Activated T-cell treated with anti-CD3 and anti-CD28 coated beads for 48 hours (primary cell): ENCODE measurements at regions not wholly inside any gene's neighbourhood (a gene's known extent, or its start where the extent isn't known, plus 50 kb on each side); places are given as distances from the start of the nearest gene placed in this dataset.
"Not testable (repeated sequence)": the region's sequence is repeated elsewhere in the genome, so short reads cannot be mapped to it uniquely, and the experiment has no call there.

Source experiments
- DNase-seq: peaks from one replicate; pipeline ENCODE4 v3.0.0-alpha.2; 2020; ENCODE audit warnings: low read depth

DNA sequence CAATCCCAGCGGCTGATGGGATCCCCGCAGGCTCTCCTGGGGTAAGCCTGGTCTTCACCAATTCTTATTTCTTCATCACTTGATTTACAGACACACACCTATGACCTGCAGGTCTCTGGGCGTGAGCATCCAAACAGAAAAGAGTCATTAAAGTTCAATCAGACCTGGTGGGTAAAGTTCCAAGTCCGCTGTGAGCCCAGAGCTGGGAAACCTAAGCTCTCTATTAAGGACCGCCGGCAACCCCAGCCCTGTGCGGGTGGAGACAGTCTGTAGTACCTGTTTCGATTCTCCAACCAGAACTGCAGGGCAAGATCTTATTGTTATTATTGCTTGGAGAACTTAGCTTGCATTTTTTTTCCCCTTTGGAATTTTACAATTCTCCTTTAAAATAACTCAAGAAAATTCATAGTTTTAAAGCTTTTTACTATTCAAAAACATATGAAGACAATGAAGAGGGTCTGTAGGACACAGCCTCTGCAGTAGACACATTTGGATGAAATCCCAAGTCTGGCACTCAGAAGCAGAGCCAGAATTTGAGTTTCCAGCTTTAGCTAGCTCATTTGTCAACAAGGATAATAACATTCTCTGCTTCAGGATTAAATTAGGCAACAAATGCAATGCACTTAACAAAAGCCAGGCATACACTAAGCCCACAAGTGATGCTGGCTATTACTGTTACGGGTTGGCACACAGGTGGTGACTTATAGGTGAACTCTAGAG, 376.4 kb downstream of the INSIG2 start:
- DNase-seq, result no peak

DNA sequence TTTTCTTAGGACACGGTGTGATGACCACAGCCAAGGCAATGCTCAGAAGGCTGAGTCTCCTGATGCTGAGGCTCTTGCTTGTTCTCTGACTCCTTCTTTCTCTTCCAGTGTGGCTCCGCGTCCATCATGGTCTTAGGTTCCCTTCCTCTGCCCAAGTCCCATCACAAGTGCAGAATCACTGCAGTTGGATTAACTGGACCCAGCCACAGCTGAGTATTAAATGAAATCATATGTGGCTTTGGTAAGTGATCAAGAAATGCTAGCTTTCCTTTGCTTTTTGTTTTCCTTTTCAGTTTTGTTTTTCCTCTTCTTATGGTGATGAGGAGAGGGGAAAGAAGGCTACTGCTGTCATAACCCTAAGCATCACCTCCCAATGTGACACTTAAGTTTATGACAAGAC, 375.8 kb downstream of the INSIG2 start:
- DNase-seq, result no peak

DNA sequence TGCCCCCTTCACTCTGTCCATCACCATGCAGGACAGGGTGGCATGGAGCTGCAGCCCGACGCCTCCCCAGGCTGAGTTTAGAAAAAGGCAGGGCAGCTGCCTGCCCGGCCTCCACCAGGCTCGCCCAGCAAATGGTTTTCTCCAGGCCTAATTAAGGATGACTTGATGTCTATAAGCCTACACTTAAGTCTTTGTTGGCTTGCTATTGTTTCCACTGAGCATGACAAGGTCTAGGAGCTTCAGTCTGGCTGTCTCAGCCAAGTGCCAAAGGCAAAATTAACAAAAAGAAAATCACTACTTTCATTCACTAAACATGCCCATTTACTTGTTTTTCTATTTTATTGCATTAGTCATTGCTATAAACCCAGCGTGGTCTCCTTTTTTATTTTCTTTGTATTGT, 372.2 kb downstream of the INSIG2 start:
- no peak for DNase-seq

DNA sequence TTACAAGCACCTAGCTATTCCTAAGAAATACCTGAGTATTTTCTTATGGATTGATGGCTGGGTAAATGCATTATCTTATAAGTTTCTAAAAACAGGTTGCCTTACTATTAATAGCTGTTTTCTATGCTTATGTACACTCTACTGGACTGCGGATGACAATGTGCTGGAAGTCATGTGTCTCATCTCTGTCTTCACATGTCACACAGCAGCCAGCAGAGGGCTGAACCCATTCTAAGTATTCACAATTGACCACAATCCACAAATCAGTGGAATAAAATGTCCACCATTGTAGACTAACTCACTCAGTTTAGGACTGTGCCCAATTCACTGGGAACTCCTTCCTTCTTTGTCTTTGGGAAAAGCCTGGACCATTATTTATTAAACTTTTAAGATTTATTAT, 371.2 kb downstream of the INSIG2 start:
- no peak for DNase-seq

DNA sequence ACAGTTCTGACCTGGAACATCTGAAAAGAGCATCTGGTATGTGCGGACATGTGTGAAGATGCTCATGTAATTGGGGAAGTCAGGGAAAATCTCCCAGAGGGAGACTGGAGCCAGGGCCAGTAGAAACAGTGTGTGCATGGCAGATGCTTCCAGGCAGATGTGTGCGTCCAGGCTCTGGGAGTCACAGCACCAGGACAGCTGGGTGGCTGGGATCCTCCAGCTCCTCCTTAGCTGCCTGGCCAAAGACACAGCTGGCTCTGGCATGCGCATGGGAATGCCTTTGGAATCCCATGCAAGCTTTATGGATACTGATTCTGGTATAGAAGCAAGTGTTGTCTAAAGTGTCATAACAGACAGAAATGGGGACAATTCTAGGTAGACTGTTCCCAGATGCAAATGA, 369.7 kb downstream of the INSIG2 start:
- no peak for DNase-seq

DNA sequence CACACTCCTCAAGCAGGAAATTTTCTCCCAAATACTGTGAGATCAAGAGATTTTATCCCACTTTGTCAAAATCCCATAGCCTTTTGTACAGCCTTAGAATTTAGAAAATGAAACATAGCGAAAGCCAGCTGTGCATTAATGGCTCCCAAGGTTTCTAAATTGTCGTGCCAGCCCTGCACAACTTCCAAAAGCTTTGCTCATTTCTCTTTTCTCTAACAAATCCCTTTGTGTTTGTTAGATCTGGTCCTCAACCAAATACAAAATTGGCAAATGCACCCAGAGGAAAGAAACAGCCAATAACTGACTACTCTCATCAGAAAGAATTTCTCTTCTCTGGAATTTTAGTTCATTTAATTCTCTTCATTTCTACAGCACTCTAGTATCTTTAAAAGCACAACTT, 361.1 kb downstream of the INSIG2 start:
- DNase-seq, result no peak

DNA sequence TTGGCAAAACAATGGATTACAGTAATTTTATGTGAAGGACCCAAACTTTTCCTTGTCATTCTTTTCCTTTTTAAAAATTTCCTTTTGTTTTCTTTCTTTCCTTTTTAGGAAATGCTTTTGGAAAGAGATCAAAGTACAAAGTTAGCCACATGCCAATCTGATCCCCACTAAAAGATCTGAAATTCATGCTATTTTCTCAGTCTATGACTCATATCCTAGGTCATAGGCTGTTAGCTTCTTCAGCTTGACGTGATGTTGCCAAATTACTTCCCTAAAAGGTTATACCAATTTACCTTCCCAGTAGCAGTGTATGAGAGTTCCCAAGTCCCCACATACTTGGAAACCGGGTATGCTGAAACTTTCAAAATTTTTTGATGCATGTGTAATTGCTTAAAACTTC, 355.3 kb downstream of the INSIG2 start:
- DNase-seq, result no peak

DNA sequence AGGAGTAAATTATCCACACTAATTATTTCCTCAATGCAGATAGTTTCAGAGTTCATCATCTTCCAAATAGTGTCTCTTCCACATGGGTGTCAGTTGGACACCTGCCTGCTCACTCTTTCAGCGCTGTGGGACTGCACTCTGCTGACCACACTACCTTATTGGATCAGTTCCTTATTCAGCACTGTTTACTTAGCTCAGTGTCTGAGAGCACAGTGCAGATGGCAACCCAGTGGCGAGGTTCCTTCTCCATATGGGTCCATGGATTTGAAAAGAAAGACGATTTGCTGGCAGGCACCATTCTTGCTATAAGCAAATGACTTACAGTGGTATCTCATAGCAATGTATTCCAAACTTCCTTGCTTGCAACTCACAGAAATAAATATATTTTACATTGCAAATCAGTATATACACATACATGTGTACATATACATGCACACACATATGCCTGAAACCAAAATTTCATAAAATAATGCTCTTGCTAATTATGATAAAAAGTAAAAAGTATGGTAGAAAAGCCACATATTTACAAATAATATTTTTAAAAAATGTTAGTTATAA, 354.8 kb downstream of the INSIG2 start:
- no peak for DNase-seq

DNA sequence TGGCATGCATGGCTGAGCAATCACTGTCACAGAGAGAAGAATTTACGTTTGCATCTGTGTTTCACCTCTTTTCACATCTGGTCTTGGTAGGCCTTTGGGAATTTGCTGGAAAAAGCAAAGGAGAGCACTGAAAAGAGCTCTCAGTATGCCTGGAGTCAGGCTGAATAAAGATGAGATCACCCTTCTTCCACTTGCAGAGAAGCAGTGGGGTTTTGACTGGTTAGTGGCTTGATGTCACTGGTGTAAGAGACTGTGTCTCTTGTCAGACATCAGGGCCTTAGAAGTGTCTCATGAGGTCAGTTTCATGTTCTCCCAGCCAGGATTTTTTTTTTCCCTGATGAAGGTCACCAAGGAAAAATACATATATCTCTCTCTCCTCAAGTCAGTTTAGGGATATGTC, 353.8 kb downstream of the INSIG2 start:
- no peak for DNase-seq

DNA sequence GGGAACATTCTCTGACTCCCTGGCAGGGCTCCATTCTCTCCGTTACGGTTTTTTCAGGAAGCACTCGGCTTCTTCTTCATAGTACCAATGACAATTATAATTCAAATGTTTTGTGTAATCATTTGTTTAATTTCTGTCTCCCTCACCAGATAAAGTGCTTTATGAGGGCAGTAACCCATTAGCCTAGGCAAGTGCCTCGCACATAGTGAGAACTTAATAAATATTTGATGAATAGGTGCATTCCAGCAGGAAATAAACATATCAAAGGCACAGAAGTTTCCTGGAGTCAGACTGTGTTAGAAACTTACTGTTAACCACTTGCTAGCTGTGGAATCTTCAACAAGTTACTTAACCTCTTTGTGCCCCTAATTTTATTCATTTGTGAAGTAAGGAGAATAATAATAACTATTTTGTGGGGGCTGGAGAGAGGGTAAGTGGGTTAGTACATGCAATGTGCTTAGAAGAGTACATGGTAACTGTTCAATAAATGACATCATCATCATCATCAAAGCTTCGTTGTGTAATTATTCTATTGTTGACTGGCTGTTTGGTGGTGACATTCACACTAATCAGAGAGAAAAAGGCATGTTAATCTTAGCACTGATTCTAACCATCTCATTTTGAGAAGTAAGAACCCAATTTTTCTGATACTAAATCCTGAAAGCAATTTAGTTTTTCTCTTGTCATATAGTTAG, 352.3 kb downstream of the INSIG2 start:
- DNase-seq, result no peak

DNA sequence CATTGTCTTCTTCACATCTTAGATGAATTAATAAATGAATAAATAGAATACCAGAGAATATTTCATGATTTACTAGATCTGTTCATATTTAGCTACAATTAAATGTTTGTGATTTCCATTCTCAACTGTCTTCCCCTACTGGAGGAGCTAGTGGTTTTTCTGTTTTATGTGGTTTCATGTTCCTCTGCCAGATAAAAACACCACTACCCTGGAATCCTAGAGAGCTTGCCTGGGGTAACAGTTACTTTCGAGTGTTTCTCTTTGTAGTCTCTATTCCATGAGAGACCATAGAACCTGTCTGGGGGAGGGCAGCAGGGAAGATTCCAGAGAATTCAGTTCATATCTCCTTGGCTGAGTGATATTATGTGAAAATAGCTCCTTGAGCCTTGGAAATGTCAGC, 349.2 kb downstream of the INSIG2 start:
- no peak for DNase-seq

DNA sequence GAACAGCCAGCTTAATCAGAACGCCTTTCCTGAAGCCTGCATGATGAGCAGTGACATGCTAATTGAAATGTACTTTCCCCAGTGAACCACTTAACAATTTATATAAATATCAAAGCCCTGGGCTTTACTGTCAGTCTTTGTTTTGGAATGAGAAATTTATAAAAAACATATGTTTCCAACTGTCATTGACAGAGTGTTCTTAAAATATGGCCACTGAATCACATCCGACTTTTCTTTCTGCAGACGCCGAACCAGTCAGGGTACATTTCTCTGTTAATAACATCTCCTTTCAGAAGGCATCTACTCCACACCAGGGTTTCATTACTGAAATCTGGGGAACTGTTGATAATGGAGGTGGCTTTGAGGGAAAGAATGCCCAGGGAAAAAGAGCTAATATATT, 343.7 kb downstream of the INSIG2 start:
- no peak for DNase-seq

DNA sequence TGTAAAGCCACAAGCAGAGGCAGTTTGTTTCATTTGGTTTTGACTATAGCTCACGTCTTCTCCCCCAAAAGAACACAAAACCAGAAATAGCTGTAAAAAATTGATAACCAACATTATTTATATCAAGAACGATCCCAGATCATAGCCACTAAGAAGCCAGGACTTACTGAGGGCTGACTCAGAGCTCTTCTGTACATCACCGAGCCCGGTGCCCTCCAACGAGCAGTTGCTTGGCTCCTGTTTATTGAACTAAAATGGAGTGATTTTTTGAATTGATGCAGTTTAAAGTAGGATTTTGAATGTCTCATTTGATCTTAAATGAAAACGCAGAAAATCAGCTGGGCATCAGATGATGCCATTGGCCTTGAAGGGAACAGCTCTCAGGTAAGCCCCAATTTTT, 343.3 kb downstream of the INSIG2 start:
- no peak for DNase-seq

DNA sequence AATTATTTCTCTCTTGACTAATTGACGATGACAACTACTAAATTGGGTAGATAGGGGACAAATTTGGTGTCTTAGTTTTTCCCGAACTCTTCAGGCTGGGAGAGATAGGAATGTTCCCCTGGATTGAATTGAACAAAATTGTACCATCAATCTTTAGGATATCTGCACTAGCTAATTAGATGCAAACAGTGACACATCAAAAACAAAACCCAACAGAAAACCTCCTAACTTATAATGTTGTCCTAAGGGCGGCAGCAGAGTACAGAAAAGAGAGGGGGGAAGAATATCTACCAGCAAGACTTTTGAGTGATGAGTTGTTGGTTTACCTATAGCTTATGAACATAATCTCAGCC, 342.9 kb downstream of the INSIG2 start:
- no peak for DNase-seq

DNA sequence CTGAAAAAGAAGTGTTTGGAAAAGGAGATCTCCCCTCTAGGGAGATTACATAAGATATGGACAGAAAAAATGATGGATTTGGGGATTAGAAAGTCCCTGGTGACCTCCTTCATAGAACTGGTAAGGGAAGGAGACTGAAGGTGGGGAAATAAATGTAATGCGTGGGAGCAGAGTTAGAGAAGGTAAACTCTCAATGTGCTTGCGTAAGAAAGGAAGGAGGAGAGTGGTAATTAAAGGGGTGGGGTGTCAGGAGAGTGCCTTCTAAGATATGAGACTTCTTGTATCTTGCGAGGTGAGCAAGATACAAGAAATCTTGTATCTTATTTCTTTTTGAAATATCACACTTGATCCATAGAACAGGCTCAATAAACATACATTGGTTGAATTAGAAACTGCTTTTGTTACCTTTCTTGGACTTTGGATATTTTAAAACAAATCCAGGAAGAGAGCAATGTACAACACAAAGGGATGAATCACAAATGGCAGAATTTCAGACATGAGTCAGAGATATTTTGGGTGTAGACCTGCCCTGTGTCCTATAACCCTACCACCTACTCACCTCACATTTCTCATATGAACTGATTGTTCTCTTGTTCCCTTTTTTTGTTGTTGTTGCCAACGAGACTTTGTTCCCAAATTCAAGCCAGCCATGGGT, 342.4 kb downstream of the INSIG2 start:
- DNase-seq, result no peak

DNA sequence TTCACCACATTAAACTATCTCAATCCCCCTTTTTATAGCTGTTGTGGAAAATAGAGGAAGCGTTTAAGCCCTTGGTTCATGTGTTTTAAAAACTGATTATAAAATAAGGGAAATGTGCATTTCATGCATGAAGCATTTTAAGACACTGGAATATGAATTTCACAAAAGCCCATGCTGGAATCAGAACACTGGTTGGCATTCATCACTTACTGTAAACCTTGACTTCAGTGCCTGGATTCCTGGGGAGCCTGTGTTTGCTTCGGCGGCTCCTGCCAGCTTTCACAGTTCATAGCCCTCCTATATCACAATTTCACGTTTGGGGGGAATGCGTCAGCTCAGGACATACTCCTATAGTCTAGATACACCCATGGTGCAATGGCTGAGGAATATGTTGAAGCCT, 336.9 kb downstream of the INSIG2 start:
- no peak for DNase-seq

DNA sequence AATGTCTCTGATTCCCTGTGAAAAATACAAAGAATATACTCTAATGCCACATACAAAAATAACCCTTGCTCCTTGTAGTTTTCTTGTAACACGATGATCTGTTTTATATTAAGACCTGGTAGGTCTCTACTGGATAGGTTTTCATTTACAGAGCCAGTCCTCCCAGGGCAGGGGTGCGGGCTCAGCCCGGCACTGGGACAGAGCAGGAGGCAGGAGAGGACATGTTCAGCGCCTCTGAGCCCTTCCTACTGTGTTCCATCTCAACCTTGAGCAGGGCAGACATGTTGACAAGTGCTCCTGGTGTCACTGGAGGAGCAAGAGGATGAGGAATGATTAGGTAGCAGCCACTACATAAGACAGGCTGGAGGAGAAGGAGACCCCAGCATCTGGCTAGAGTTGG, 335.5 kb downstream of the INSIG2 start:
- DNase-seq, result no peak

DNA sequence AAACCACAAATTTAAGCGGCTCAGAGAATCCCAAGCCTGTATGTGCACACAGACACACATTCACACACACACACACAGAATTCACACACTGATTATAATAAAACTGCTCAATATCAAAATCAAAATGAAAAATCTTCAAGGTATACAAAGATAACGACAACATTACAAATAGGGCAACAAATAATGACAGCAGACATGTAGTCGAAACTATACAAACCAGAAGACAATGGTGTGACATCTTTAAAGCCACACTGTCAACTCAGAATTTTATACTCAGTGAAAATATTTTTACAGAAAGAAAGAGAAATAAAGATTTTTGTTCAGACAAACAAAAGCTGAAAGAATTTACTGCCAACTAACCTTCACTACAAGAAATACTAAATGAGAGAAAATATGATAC, 333.4 kb downstream of the INSIG2 start:
- no peak for DNase-seq

DNA sequence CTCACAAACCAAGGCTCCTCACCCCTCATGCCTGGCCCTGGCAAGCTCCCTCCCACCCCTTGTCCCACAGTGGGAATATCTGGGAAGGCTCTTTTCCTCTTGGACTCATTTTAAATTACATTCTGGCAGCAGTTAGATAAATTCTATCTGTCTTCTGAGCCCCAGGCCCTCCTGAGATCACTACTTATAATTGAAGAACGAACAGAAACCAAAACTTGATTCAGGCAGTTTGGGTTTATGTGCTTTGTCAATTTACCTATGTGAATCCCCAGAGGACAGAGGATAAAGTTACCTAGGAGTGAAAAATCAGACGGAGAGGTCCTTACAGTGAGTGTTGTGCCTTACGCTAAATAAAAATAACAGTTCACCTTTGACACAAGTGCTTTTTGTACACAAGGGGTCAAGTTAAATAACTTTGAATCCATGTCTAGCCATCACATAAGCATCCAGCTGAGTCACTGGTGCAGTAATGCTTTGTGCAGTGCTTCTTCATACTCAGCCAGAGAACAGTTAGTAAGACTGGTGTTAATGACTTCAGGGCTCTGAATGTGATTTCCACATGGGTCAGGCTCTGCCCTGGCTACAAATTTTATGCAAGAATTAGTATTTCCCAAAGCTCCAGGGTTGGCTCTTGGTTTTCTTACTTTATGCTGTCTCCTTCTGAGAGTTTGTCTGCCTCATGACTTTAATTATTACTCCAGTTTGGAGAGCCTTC, 329.3 kb downstream of the INSIG2 start:
- DNase-seq, result no peak

DNA sequence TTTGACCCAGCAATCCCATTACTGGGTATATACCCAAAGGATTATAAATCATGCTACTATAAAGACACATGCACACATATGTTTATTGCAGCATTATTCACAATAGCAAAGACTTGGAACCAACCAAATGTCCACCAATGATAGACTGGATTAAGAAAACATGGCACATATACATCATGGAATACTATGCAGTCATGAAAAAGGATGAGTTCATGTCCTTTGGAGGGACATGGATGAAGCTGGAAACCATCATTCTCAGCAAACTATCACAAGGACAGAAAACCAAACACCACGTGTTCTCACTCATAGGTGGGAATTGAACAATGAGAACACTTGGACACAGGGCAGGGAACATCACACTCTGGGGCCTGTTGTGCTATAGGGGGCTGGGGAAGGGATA, 326.9 kb downstream of the INSIG2 start:
- DNase-seq, result not testable (repeated sequence)

DNA sequence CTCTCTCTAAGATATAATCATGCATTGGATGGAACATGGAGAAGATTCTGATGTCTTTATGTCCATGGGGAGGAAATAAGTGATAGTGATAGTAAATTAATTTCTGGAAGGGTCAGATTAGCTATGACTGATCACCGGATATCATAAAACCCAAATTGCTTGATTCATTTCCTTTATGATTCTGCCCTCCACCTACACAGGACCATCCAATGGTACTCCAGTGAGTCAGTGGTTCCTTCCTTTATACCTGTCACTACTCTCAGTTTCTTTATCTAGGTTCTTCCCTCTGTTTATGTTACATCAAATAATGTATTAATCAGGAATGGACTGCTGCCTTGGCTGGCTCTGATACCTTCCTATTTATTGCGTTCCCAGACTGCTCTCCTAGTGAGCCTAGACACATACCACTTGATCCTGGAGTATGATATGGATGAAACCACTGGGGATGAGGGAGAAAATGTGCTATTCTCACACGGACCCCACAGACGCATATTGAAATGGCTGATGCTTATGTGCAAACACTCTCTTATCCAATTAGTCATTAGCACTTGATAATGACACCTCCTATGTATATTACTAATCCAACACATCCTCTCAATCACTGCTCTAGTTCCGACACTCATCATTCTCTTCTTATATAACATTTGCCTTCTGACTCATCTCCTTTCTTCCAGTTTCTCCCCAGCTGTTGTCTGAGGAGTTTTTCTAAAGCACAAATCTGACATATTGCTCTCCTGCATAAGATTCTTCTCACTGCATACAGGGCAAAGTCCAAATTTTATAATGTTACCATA, 315.6 kb downstream of the INSIG2 start:
- DNase-seq, result no peak

DNA sequence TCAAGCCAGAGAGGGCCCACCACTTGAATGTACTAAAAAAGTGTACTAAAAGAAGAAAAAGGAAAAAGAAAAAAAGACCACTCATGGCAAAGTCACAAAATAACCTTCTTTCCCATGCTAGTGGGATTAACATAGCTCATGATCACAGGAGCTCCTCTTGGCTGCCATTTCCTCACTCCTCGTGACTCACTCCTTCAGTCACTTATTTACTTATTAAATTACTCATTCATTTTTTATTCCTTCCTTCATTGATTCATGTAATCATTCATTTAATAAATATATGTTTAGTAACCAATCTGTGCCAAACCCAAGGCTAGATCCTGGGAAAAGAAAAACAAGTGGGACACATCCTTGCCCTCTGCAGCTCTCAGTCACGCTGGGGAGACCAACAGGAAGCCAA, 300.5 kb downstream of the INSIG2 start:
- no peak for DNase-seq
